ENCODE measurements at regions not wholly inside any gene's neighbourhood (a gene's known extent, or its start where the extent isn't known, plus 50 kb on each side); places are given as distances from the start of the nearest gene placed in this dataset.

- no peak for ATAC-seq
- TF ChIP-seq ZNF70 (CRISPR knock-in tag; IDR thresholded peaks at IDR 0.05) (no peak), CSRNP3 (CRISPR knock-in tag; IDR thresholded peaks at IDR 0.05) (no peak), CSDC2 (CRISPR knock-in tag; IDR thresholded peaks at IDR 0.05) (no peak), TOX (CRISPR knock-in tag; IDR thresholded peaks at IDR 0.05; ENCODE audit: borderline replicate concordance) (no peak), CREB5 (CRISPR knock-in tag; IDR thresholded peaks at IDR 0.05; ENCODE audit: low read depth) (no peak), RARB (CRISPR knock-in tag; IDR thresholded peaks at IDR 0.05) (no peak), ESRRG (CRISPR knock-in tag; IDR thresholded peaks at IDR 0.05) (no peak), ZC3H10 (CRISPR knock-in tag; IDR thresholded peaks at IDR 0.05) (no peak), ZFP3 (CRISPR knock-in tag; IDR thresholded peaks at IDR 0.05) (no peak), ISL1 (CRISPR knock-in tag; IDR thresholded peaks at IDR 0.05) (no peak), ZNF565 (CRISPR knock-in tag; conservative IDR thresholded peaks at IDR 0.05; ENCODE audit: low read depth) (no peak), TCF4 (CRISPR knock-in tag; IDR thresholded peaks at IDR 0.05; ENCODE audit: borderline replicate concordance) (no peak), POU6F1 (CRISPR knock-in tag; IDR thresholded peaks at IDR 0.05; ENCODE audit: borderline replicate concordance, low read depth) (no peak), ARNTL (CRISPR knock-in tag; IDR thresholded peaks at IDR 0.05; ENCODE audit: borderline replicate concordance, low read depth) (no peak), PPARA (CRISPR knock-in tag; IDR thresholded peaks at IDR 0.05; ENCODE audit: borderline replicate concordance) (no peak), BACH2 (CRISPR knock-in tag; IDR thresholded peaks at IDR 0.05; ENCODE audit: borderline replicate concordance) (no peak), GLIS3 (CRISPR knock-in tag; IDR thresholded peaks at IDR 0.05) (no peak), OSR1 (CRISPR knock-in tag; IDR thresholded peaks at IDR 0.05) (no peak), ZFP30 (CRISPR knock-in tag; IDR thresholded peaks at IDR 0.05) (no peak), TSHZ2 (CRISPR knock-in tag; IDR thresholded peaks at IDR 0.05) (no peak)
Measured at GRCh38 chr10:64503429-64503828, 982.2 kb downstream of the REEP3 start.

- ATAC-seq: no peak
- TF ChIP-seq ZFP30 (CRISPR knock-in tag; IDR thresholded peaks at IDR 0.05): no peak
- TF ChIP-seq POU6F1 (CRISPR knock-in tag; IDR thresholded peaks at IDR 0.05; ENCODE audit: borderline replicate concordance, low read depth): no peak
- TF ChIP-seq ISL1 (CRISPR knock-in tag; IDR thresholded peaks at IDR 0.05): peak; percentile 80
- TF ChIP-seq GLIS3 (CRISPR knock-in tag; IDR thresholded peaks at IDR 0.05): no peak
- no peak for TF ChIP-seq ARNTL (CRISPR knock-in tag; IDR thresholded peaks at IDR 0.05; ENCODE audit: borderline replicate concordance, low read depth)
- no peak for TF ChIP-seq TCF4 (CRISPR knock-in tag; IDR thresholded peaks at IDR 0.05; ENCODE audit: borderline replicate concordance)
- no peak for TF ChIP-seq ZNF70 (CRISPR knock-in tag; IDR thresholded peaks at IDR 0.05)
Measured at GRCh38 chr10:64505501-64505900, 984.3 kb downstream of the REEP3 start.

GRCh38 chr10:64506963-64507362, 985.8 kb downstream of the REEP3 start:
- no peak for ATAC-seq
- no peak for TF ChIP-seq GLIS3 (CRISPR knock-in tag; IDR thresholded peaks at IDR 0.05)
- no peak for TF ChIP-seq ISL1 (CRISPR knock-in tag; IDR thresholded peaks at IDR 0.05)
- TF ChIP-seq ARNTL (CRISPR knock-in tag; IDR thresholded peaks at IDR 0.05; ENCODE audit: borderline replicate concordance, low read depth): no peak
- TF ChIP-seq ZFP30 (CRISPR knock-in tag; IDR thresholded peaks at IDR 0.05): no peak
- TF ChIP-seq TOX (CRISPR knock-in tag; IDR thresholded peaks at IDR 0.05; ENCODE audit: borderline replicate concordance): no peak
- TF ChIP-seq TSHZ2 (CRISPR knock-in tag; IDR thresholded peaks at IDR 0.05): no peak
- no peak for TF ChIP-seq POU6F1 (CRISPR knock-in tag; IDR thresholded peaks at IDR 0.05; ENCODE audit: borderline replicate concordance, low read depth)
- TF ChIP-seq RARB (CRISPR knock-in tag; IDR thresholded peaks at IDR 0.05): no peak
- no peak for TF ChIP-seq ZNF70 (CRISPR knock-in tag; IDR thresholded peaks at IDR 0.05)
